ENCODE measurements at regions not wholly inside any gene's neighbourhood (a gene's known extent, or its start where the extent isn't known, plus 50 kb on each side); places are given as distances from the start of the nearest gene placed in this dataset.

GRCh38 chr3:44036850-44037249 is 204.8 kb upstream of the TOPAZ1 start:
- peaks cover 29% of the 10 kb centered on the region for H3K27me3 Mint-ChIP-seq
- no peak overlapping the region for H3K27ac Mint-ChIP-seq
- no peaks in the 10 kb centered on the region for H3K9me3 Mint-ChIP-seq
- H3K4me1 Mint-ChIP-seq (ENCODE audit: low read depth), result no peaks in the 10 kb centered on the region
- intact Hi-C loops (cut with micrococcal nuclease), result no loop called here
- H3K36me3 Mint-ChIP-seq (ENCODE audit: low read depth), result no peaks in the 10 kb centered on the region
- H3K4me3 Mint-ChIP-seq, result no peak overlapping the region

GRCh38 chr3:44039006-44039405 is 202.7 kb upstream of the TOPAZ1 start:
- no peaks in the 10 kb centered on the region for H3K4me1 Mint-ChIP-seq (ENCODE audit: low read depth)

GRCh38 chr3:44041726-44042125 is 200.0 kb upstream of the TOPAZ1 start:
- Mint-ChIP-seq H3K27ac (no peak overlapping the region), H3K4me3 (no peak overlapping the region), H3K27me3 (peaks cover 22% of the 10 kb centered on the region), H3K36me3 (ENCODE audit: low read depth) (no peaks in the 10 kb centered on the region), H3K4me1 (ENCODE audit: low read depth) (peaks cover 14% of the 10 kb centered on the region), H3K9me3 (no peaks in the 10 kb centered on the region)
- intact Hi-C loops (cut with micrococcal nuclease), result no loop called here

More at GRCh38 chr3:44039006-44039405, 202.7 kb upstream of the TOPAZ1 start:
- Mint-ChIP-seq H3K27ac (no peak overlapping the region), H3K36me3 (ENCODE audit: low read depth) (no peaks in the 10 kb centered on the region), H3K27me3 (peaks cover 21% of the 10 kb centered on the region), H3K9me3 (no peaks in the 10 kb centered on the region), H3K4me3 (no peak overlapping the region)
- intact Hi-C loops (cut with micrococcal nuclease), result no loop called here

DNA sequence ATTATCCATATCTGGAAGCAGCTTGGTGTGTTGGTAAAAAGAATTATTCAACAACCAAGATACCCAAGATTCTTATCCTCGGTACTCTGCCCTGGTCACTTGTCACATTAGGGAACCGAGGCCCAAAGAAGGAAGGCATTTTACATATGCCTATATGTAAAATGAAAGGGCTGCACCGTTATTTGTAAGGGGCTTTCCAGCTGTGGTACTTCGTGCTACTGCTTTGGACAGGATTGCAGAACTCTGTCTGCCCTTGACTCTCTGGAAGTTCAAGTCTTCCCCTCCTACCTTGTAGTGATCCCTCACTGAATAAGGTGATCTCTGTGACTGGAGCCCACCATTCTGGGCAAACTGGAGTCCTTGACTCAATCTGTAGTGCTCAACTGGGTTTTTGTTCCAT is 198.9 kb upstream of the TOPAZ1 start:
- intact Hi-C loops (cut with micrococcal nuclease), result no loop called here
- peaks cover 14% of the 10 kb centered on the region for H3K4me1 Mint-ChIP-seq (ENCODE audit: low read depth)
- H3K27me3 Mint-ChIP-seq, result peaks cover 20% of the 10 kb centered on the region
- no peak overlapping the region for H3K4me3 Mint-ChIP-seq
- H3K27ac Mint-ChIP-seq, result no peak overlapping the region
- H3K9me3 Mint-ChIP-seq, result no peaks in the 10 kb centered on the region
- no peaks in the 10 kb centered on the region for H3K36me3 Mint-ChIP-seq (ENCODE audit: low read depth)

GRCh38 chr3:44045476-44046275 is 196.0 kb upstream of the TOPAZ1 start:
- intact Hi-C loops (cut with micrococcal nuclease), result no loop called here
- Mint-ChIP-seq H3K4me1 (ENCODE audit: low read depth) (peaks cover 14% of the 10 kb centered on the region), H3K27me3 (peaks cover 16% of the 10 kb centered on the region), H3K36me3 (ENCODE audit: low read depth) (no peaks in the 10 kb centered on the region), H3K27ac (no peak overlapping the region), H3K9me3 (no peaks in the 10 kb centered on the region), H3K4me3 (no peak overlapping the region)

- no peak overlapping the region for H3K4me3 Mint-ChIP-seq
- H3K27ac Mint-ChIP-seq, result no peak overlapping the region
- intact Hi-C loops (cut with micrococcal nuclease), result no loop called here
- H3K9me3 Mint-ChIP-seq, result no peaks in the 10 kb centered on the region
- H3K4me1 Mint-ChIP-seq (ENCODE audit: low read depth), result peaks cover 14% of the 10 kb centered on the region
- H3K27me3 Mint-ChIP-seq, result peaks cover 23% of the 10 kb centered on the region
- H3K36me3 Mint-ChIP-seq (ENCODE audit: low read depth), result no peaks in the 10 kb centered on the region
Observed at GRCh38 chr3:44047796-44048195, 193.9 kb upstream of the TOPAZ1 start.

DNA sequence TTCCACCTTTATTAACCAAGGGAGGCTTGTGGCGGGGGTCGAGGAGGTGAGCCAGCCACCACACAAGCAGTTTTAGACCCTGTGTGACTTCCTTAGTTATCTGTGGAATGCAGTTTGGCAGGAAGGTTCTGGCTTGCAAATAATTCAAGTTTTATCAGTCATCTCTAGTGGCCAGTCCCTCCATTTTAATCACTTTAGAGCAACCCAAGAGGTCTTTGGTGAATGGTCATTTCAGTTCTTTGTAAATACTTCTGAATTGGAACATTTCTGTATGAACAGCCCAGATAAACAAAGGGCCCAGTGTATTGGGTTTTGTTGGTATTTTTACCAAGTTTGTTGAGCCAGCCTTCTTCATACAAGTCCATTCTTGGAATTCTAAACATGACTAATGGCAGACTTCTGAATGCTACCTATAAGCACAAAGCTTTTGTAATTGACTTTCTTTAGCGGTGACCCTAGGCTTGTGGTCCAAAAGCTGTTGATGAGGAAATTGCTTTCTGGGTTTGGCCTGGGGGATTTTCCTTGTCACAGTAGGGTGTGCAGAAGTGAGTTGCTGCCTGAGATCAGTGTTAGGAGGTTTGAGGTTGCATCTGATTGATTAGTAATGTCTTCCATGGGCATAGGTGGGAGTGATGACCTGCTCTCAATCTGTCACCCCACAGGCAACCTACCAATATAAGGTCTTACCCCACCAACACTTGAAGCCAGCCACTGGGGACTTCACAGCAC is 193.3 kb upstream of the TOPAZ1 start:
- intact Hi-C loops (cut with micrococcal nuclease), result no loop called here
- peaks cover 23% of the 10 kb centered on the region for H3K27me3 Mint-ChIP-seq
- no peaks in the 10 kb centered on the region for H3K9me3 Mint-ChIP-seq
- no peaks in the 10 kb centered on the region for H3K36me3 Mint-ChIP-seq (ENCODE audit: low read depth)
- H3K4me1 Mint-ChIP-seq (ENCODE audit: low read depth), result peaks cover 14% of the 10 kb centered on the region
- H3K27ac Mint-ChIP-seq, result no peak overlapping the region
- no peak overlapping the region for H3K4me3 Mint-ChIP-seq

GRCh38 chr3:44048949-44049348 is 192.7 kb upstream of the TOPAZ1 start:
- Mint-ChIP-seq H3K36me3 (ENCODE audit: low read depth) (no peaks in the 10 kb centered on the region), H3K9me3 (no peaks in the 10 kb centered on the region), H3K27me3 (peaks cover 26% of the 10 kb centered on the region), H3K4me1 (ENCODE audit: low read depth) (peaks cover 14% of the 10 kb centered on the region), H3K27ac (no peak overlapping the region), H3K4me3 (no peak overlapping the region)
- intact Hi-C loops (cut with micrococcal nuclease), result no loop called here

DNA sequence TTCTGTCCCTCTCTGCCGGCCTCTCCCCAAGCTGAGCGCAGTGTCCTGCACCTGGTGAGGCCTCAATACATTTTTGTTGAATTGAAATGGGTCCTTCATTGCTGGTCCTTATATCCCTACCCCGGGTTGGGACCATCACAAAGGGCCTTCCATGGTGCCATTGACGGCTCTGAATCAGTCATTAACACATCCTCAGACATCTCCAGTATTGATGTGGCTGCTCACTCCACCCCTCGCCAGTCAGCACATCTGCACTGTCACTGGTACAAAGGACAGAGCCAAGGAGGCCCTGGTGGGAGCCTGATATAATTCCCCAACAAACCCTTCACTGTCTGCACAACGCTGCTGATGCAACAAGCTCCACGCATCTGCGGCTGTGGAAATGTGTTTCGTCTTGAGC is 191.6 kb upstream of the TOPAZ1 start:
- peaks cover 29% of the 10 kb centered on the region for H3K27me3 Mint-ChIP-seq

GRCh38 chr3:44050867-44051266 is 190.8 kb upstream of the TOPAZ1 start:
- intact Hi-C loops (cut with micrococcal nuclease), result no loop called here
- H3K4me3 Mint-ChIP-seq, result no peak overlapping the region
- H3K4me1 Mint-ChIP-seq (ENCODE audit: low read depth), result peaks cover 3% of the 10 kb centered on the region
- H3K9me3 Mint-ChIP-seq, result no peaks in the 10 kb centered on the region
- peaks cover 31% of the 10 kb centered on the region for H3K27me3 Mint-ChIP-seq
- no peaks in the 10 kb centered on the region for H3K36me3 Mint-ChIP-seq (ENCODE audit: low read depth)
- H3K27ac Mint-ChIP-seq, result no peak overlapping the region

More for the DNA sequence above, 191.6 kb upstream of the TOPAZ1 start:
- H3K9me3 Mint-ChIP-seq, result no peaks in the 10 kb centered on the region
- H3K36me3 Mint-ChIP-seq (ENCODE audit: low read depth), result no peaks in the 10 kb centered on the region
- H3K27ac Mint-ChIP-seq, result no peak overlapping the region
- peaks cover 11% of the 10 kb centered on the region for H3K4me1 Mint-ChIP-seq (ENCODE audit: low read depth)
- intact Hi-C loops (cut with micrococcal nuclease), result no loop called here
- H3K4me3 Mint-ChIP-seq, result no peak overlapping the region

GRCh38 chr3:44055951-44056350 is 185.7 kb upstream of the TOPAZ1 start:
- Mint-ChIP-seq H3K27me3 (peaks cover 38% of the 10 kb centered on the region), H3K36me3 (ENCODE audit: low read depth) (no peaks in the 10 kb centered on the region), H3K9me3 (no peaks in the 10 kb centered on the region)

DNA sequence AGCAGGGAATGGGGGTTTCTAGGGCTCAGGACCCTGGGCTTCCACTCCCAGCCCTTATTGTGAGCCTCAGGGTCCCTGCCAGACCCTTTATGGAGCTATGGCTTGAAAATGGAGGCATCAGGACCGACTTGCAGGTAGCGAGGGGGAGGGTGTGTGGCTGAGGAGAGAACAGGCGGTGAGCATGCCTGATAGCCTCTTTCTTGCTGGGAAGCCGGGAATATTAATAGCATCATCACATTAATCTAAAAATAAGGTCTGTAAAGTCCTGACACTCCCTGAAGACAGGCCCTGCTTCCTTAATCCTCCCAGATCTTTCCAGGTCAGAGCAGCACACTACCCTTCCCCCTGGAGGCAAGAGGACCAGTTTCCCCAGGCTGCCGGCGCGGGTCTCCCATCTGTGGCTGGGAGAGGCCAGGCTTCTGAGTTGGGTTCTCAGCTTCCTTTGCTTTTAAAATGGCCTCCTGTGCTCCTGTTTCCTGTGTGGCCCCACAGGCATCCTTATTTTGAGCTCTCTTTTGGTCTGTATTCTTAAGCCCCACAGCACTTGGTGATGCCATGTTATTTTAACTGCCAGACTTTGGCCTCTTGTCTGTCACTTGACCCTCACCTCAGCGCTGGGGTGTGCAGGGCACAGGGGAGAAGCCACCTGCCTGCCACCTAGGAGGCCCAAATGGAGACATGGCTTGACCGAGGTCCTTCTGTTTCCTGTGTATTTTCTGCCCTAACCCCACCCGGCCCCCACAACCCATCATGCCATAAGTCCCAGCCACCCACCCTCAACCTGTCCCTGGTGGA is 185.0 kb upstream of the TOPAZ1 start:
- Mint-ChIP-seq H3K4me3 (no peak overlapping the region), H3K27ac (no peak overlapping the region), H3K9me3 (no peaks in the 10 kb centered on the region), H3K4me1 (ENCODE audit: low read depth) (peaks cover 8% of the 10 kb centered on the region), H3K36me3 (ENCODE audit: low read depth) (no peaks in the 10 kb centered on the region), H3K27me3 (peaks cover 36% of the 10 kb centered on the region)
- intact Hi-C loops (cut with micrococcal nuclease), result no loop called here

More at GRCh38 chr3:44055951-44056350, 185.7 kb upstream of the TOPAZ1 start:
- no peak overlapping the region for H3K4me3 Mint-ChIP-seq
- intact Hi-C loops (cut with micrococcal nuclease), result no loop called here
- peaks cover 8% of the 10 kb centered on the region for H3K4me1 Mint-ChIP-seq (ENCODE audit: low read depth)
- H3K27ac Mint-ChIP-seq, result no peak overlapping the region

GRCh38 chr3:44058022-44058867 is 183.4 kb upstream of the TOPAZ1 start:
- Mint-ChIP-seq H3K27me3 (peaks cover 40% of the 10 kb centered on the region), H3K9me3 (no peaks in the 10 kb centered on the region), H3K27ac (no peak overlapping the region), H3K4me1 (ENCODE audit: low read depth) (peaks cover 8% of the 10 kb centered on the region), H3K36me3 (ENCODE audit: low read depth) (no peaks in the 10 kb centered on the region), H3K4me3 (no peak overlapping the region)
- intact Hi-C loops (cut with micrococcal nuclease), result no loop called here

Data from dendritic cell treated with granulocyte-macrophage colony-stimulating factor and Interleukin-4, amounts not matched to agents 40 ng/mL and 50 ng/mL, for 4 days (primary cell).